GM23248 (cell line): ENCODE measurements at regions not wholly inside any gene's neighbourhood (a gene's known extent, or its start where the extent isn't known, plus 50 kb on each side); places are given as distances from the start of the nearest gene placed in this dataset.

ENCODE experiments used
- EZH2 ChIP-seq: fragments of 200-600 bp; sonication (generic); IDR thresholded peaks from 2 replicates; pipeline ENCODE4 v1.6.1; 2018; ENCODE audit warnings: antibody characterized with exemption, mild to moderate bottlenecking; ENCODE audit not compliant: insufficient read depth, poor library complexity, severe bottlenecking
- EZH2phosphoT487 ChIP-seq: fragments of 200-600 bp; sonication (generic); IDR thresholded peaks from 2 replicates; pipeline ENCODE4 v1.6.1; 2018; ENCODE audit warnings: antibody characterized with exemption, moderate library complexity, mild to moderate bottlenecking, low read depth; ENCODE audit not compliant: insufficient read depth

DNA sequence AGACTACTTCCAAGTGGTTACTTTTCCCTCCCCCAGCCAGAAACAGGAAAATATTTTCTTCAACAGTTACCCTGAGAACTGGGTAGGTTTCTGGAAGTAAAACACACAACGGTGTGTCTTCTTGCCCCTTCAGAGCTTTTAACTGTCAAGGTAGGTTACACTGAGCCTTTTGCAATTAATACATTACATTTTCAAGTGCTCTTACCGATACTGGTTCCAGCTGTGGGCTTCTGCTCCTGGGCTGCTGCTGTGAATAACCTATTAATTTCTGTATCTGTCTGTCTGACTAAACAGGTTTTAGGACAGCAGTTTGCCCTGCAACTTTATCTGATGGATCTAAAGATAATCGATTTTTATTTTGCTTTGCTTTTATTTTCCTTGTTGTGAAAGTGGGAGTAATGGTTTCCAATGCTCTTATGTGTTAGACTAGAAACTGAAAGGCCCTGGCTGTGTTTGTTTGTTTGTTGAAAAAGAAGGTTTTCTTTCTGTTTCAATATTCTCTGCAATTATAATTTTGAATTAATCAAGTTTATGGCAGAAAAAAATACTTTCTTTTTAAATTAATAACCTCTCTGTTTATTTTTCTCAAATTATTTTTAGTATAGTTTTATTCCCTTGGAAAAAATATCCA, 196.7 kb upstream of the SLITRK6 start:
- TF ChIP-seq EZH2 = no peak
- TF ChIP-seq EZH2phosphoT487 = no peak
